Colonic mucosa (tissue), 4 donors: ENCODE measurements at regions not wholly inside any gene's neighbourhood (a gene's known extent, or its start where the extent isn't known, plus 50 kb on each side); places are given as distances from the start of the nearest gene placed in this dataset.
A peak's percentile ranks its signal among the peaks of the same experiment; 100 is the strongest.
"Not testable (repeated sequence)": the region's sequence is repeated elsewhere in the genome, so short reads cannot be mapped to it uniquely, and the experiment has no call there.

Experiments used
- DNase-seq: peaks from one replicate; pipeline ENCODE4 v3.0.0-alpha.2; 2020
- H3K27ac ChIP-seq: fragments of 200-600 bp; one replicate; pipeline ENCODE4 v1.8.0; 2021
- H3K27me3 ChIP-seq: fragments of 200-600 bp; one replicate; pipeline ENCODE4 v1.8.0; 2021
- H3K36me3 ChIP-seq: fragments of 200-600 bp; one replicate; pipeline ENCODE4 v1.8.0; 2021
- H3K4me1 ChIP-seq: fragments of 200-600 bp; one replicate; pipeline ENCODE4 v1.8.0; 2021; ENCODE audit warnings: mild to moderate bottlenecking
- H3K4me3 ChIP-seq: fragments of 200-600 bp; one replicate; pipeline ENCODE4 v1.8.0; 2021
- H3K9ac ChIP-seq, 2 donors: one replicate each; pipeline ENCODE4 v1.7.0; 2013; ENCODE audit warnings: control low read depth in 2 of 2, low read depth in 2 of 2, low read length in 2 of 2
- H3K9me3 ChIP-seq: fragments of 200-600 bp; one replicate; pipeline ENCODE4 v1.8.0; 2021
- CTCF ChIP-seq: fragments of 200-600 bp; IDR thresholded peaks from one replicate; pipeline ENCODE4 v1.8.0; 2022; ENCODE audit warnings: antibody characterized with exemption, mild to moderate bottlenecking
- intact Hi-C: fragments of 100-400 bp; cut with DNase I; formaldehyde crosslinking; loops from one replicate; pipeline ENCODE4 v1.14.1; 2022
- donor health status: healthy.
- donor health status: DM: no; HTN: no; CAD: no.
- donor health status: DM: no; HTN: no; CAD: no.

- Histone ChIP-seq H3K27ac (no peak overlapping the region), H3K9me3 (no peaks in the 10 kb centered on the region), H3K36me3 (no peaks in the 10 kb centered on the region), H3K4me1 (peaks cover 4% of the 10 kb centered on the region), H3K9ac (no peak overlapping the region), H3K27me3 (no peaks in the 10 kb centered on the region), H3K4me3 (no peak overlapping the region)
- DNase-seq = no peak
- intact Hi-C loops = no loop called here
- no peak for TF ChIP-seq CTCF
These were observed 96.0 kb downstream of the FOXD2 start for GRCh38 chr1:47533793-47534328.

GRCh38 chr1:47534436-47534835, 96.6 kb downstream of the FOXD2 start:
- Histone ChIP-seq H3K9me3 (no peaks in the 10 kb centered on the region), H3K27me3 (no peaks in the 10 kb centered on the region), H3K4me3 (no peak overlapping the region), H3K4me1 (peaks cover 4% of the 10 kb centered on the region), H3K36me3 (no peaks in the 10 kb centered on the region), H3K27ac (no peak overlapping the region), H3K9ac (no peak overlapping the region)
- intact Hi-C loops = no loop called here
- no peak for TF ChIP-seq CTCF
- no peak for DNase-seq

GRCh38 chr1:47536646-47537118, 98.8 kb downstream of the FOXD2 start:
- Histone ChIP-seq H3K9ac (no peak overlapping the region), H3K9me3 (no peaks in the 10 kb centered on the region), H3K4me3 (no peak overlapping the region), H3K36me3 (no peaks in the 10 kb centered on the region), H3K27me3 (no peaks in the 10 kb centered on the region), H3K27ac (no peak overlapping the region), H3K4me1 (peaks cover 4% of the 10 kb centered on the region)
- intact Hi-C loops = no loop called here
- DNase-seq = peak; percentile 86
- no peak for TF ChIP-seq CTCF

- no peak for TF ChIP-seq CTCF
- H3K27me3 ChIP-seq = no peaks in the 10 kb centered on the region
- H3K9me3 ChIP-seq = no peaks in the 10 kb centered on the region
- H3K36me3 ChIP-seq = no peaks in the 10 kb centered on the region
- no peak overlapping the region for H3K4me3 ChIP-seq
- H3K4me1 ChIP-seq = peaks cover 4% of the 10 kb centered on the region
- no peak overlapping the region for H3K27ac ChIP-seq
- intact Hi-C loops = no loop called here
- H3K9ac ChIP-seq = no peak overlapping the region
- DNase-seq = no peak
These were observed 99.4 kb downstream of the FOXD2 start for GRCh38 chr1:47537268-47537667.

- Histone ChIP-seq H3K4me1 (peaks cover 4% of the 10 kb centered on the region), H3K9ac (no peak overlapping the region), H3K36me3 (no peaks in the 10 kb centered on the region), H3K27ac (no peak overlapping the region), H3K27me3 (no peaks in the 10 kb centered on the region), H3K4me3 (no peak overlapping the region), H3K9me3 (no peaks in the 10 kb centered on the region)
- TF ChIP-seq CTCF = no peak
- DNase-seq = no peak
- intact Hi-C loops = no loop called here
These were observed 100.1 kb downstream of the FOXD2 start for GRCh38 chr1:47537966-47538365.

GRCh38 chr1:47538530-47538929, 100.7 kb downstream of the FOXD2 start:
- DNase-seq, intact Hi-C loops, H3K36me3 ChIP-seq, H3K9me3 ChIP-seq, H3K27ac ChIP-seq, H3K27me3 ChIP-seq, H3K9ac ChIP-seq, H3K4me1 ChIP-seq, H3K4me3 ChIP-seq: not testable (repeated sequence)

GRCh38 chr1:47541705-47542104, 103.9 kb downstream of the FOXD2 start:
- H3K36me3 ChIP-seq, H3K4me1 ChIP-seq, intact Hi-C loops, H3K9me3 ChIP-seq, H3K27me3 ChIP-seq, DNase-seq, H3K27ac ChIP-seq, H3K4me3 ChIP-seq, H3K9ac ChIP-seq: not testable (repeated sequence)

- H3K27me3 ChIP-seq, H3K4me1 ChIP-seq, intact Hi-C loops, H3K9me3 ChIP-seq, H3K4me3 ChIP-seq, H3K27ac ChIP-seq, H3K9ac ChIP-seq, DNase-seq, H3K36me3 ChIP-seq: not testable (repeated sequence)
These were observed 105.2 kb downstream of the FOXD2 start for GRCh38 chr1:47543089-47543488.
